WTC11 (cell line): ENCODE measurements at regions not wholly inside any gene's neighbourhood (a gene's known extent, or its start where the extent isn't known, plus 50 kb on each side); places are given as distances from the start of the nearest gene placed in this dataset.

Source experiments
- ATAC-seq: fragments of 200-7000 bp; cut with Tn5 transposase; 2 replicates; pipeline ENCODE4 v1.10.0; 2021; ENCODE audit warnings: mild to moderate bottlenecking, moderate library complexity
- CTCF ChIA-PET: fragments of 300-600 bp; sonication (Branson Sonifier 250); formaldehyde crosslinking; loops from one replicate; lab custom pipeline; 2021; ENCODE audit warnings: antibody characterized with exemption; lab: Charles Lee
- POLR2A ChIA-PET: fragments of 350-600 bp; sonication (Branson Sonifier 250); formaldehyde crosslinking; loops from one replicate; lab custom pipeline; 2021; ENCODE audit warnings: antibody characterized with exemption; lab: Charles Lee
- DNase-seq: peaks from one replicate; pipeline ENCODE4 v3.0.0; 2021; ENCODE audit warnings: low spot score
- H3K27ac Mint-ChIP-seq: 2 replicates; pipeline ENCODE4 v1.8.0; 2021; ENCODE audit warnings: mixed read lengths
- H3K27me3 Mint-ChIP-seq: 2 replicates; pipeline ENCODE4 v1.8.0; 2021; ENCODE audit warnings: low read depth, mild to moderate bottlenecking, moderate library complexity, mixed read lengths
- H3K36me3 Mint-ChIP-seq: 2 replicates; pipeline ENCODE4 v1.8.0; 2021; ENCODE audit warnings: mixed read lengths
- H3K4me1 Mint-ChIP-seq: 2 replicates; pipeline ENCODE4 v1.8.0; 2022; ENCODE audit warnings: mixed read lengths
- H3K4me3 Mint-ChIP-seq: 2 replicates; pipeline ENCODE4 v1.8.0; 2021; ENCODE audit warnings: mild to moderate bottlenecking, moderate library complexity, mixed read lengths
- H3K9me3 Mint-ChIP-seq: 2 replicates; pipeline ENCODE4 v1.8.0; 2021; ENCODE audit warnings: mixed read lengths
- ARID4B ChIP-seq: sonication (generic); formaldehyde crosslinking; IDR thresholded peaks from 2 replicates; pipeline ENCODE4 v1.8.0; 2023; ENCODE audit warnings: missing genetic modification reagents, mild to moderate bottlenecking, borderline replicate concordance
- ATF1 ChIP-seq: sonication (generic); formaldehyde crosslinking; IDR thresholded peaks from 2 replicates; pipeline ENCODE4 v1.8.1; 2023; ENCODE audit warnings: mild to moderate bottlenecking, moderate library complexity, missing genetic modification reagents
- CREB1 ChIP-seq: sonication (generic); formaldehyde crosslinking; IDR thresholded peaks from 2 replicates; pipeline ENCODE4 v1.8.0; 2023; ENCODE audit warnings: mild to moderate bottlenecking, missing genetic modification reagents
- CTCF ChIP-seq: fragments of 200-600 bp; IDR thresholded peaks from 2 replicates; pipeline ENCODE4 v1.8.0; 2022; ENCODE audit warnings: antibody characterized with exemption
- ETV6 ChIP-seq: sonication (generic); formaldehyde crosslinking; IDR thresholded peaks from 2 replicates; pipeline ENCODE4 v1.8.1; 2022; ENCODE audit warnings: mild to moderate bottlenecking, missing genetic modification reagents
- FOXK1 ChIP-seq: sonication (generic); formaldehyde crosslinking; IDR thresholded peaks from 2 replicates; pipeline ENCODE4 v1.8.0; 2022; ENCODE audit warnings: mild to moderate bottlenecking, moderate library complexity, missing genetic modification reagents
- GABPB1 ChIP-seq: sonication (generic); formaldehyde crosslinking; IDR thresholded peaks from 2 replicates; pipeline ENCODE4 v1.8.1; 2023; ENCODE audit warnings: mild to moderate bottlenecking, missing genetic modification reagents
- GRHL2 ChIP-seq: fragments of 250-450 bp; sonication (Bioruptor Pico); IDR thresholded peaks from 2 replicates; pipeline ENCODE4 v1.8.0; 2022; ENCODE audit warnings: mild to moderate bottlenecking, moderate library complexity; ENCODE audit not compliant: insufficient replicate concordance, severe bottlenecking
- GTF2I ChIP-seq: fragments of 250-450 bp; sonication (Bioruptor Pico); conservative IDR thresholded peaks from 2 replicates; pipeline ENCODE4 v1.4.0; 2021; ENCODE audit warnings: mild to moderate bottlenecking
- JAZF1 ChIP-seq: fragments of 250-450 bp; sonication (Bioruptor Pico); IDR thresholded peaks from 2 replicates; pipeline ENCODE4 v1.9.0; 2021; ENCODE audit warnings: moderate library complexity, mild to moderate bottlenecking, inconsistent platforms
- JUN ChIP-seq: sonication (generic); formaldehyde crosslinking; IDR thresholded peaks from 2 replicates; pipeline ENCODE4 v1.8.0; 2023; ENCODE audit warnings: mild to moderate bottlenecking, missing genetic modification reagents
- MAX ChIP-seq: sonication (generic); formaldehyde crosslinking; IDR thresholded peaks from 2 replicates; pipeline ENCODE4 v1.8.0; 2022; ENCODE audit warnings: mild to moderate bottlenecking, missing genetic modification reagents
- NFATC4 ChIP-seq: fragments of 250-450 bp; sonication (Bioruptor Pico); IDR thresholded peaks from 2 replicates; pipeline ENCODE4 v1.9.0; 2021; ENCODE audit warnings: mild to moderate bottlenecking
- NFE2L1 ChIP-seq: sonication (generic); formaldehyde crosslinking; IDR thresholded peaks from 2 replicates; pipeline ENCODE4 v1.8.1; 2023; ENCODE audit warnings: missing genetic modification reagents
- NR1H2 ChIP-seq: sonication (generic); formaldehyde crosslinking; IDR thresholded peaks from 2 replicates; pipeline ENCODE4 v1.9.0; 2021; ENCODE audit warnings: mild to moderate bottlenecking, moderate library complexity, missing genetic modification reagents
- NR2C2 ChIP-seq: sonication (generic); formaldehyde crosslinking; IDR thresholded peaks from 2 replicates; pipeline ENCODE4 v1.8.0; 2022; ENCODE audit warnings: mild to moderate bottlenecking, missing genetic modification reagents
- PRRX2 ChIP-seq: fragments of 250-450 bp; sonication (Bioruptor Pico); IDR thresholded peaks from 2 replicates; pipeline ENCODE4 v1.8.0; 2021; ENCODE audit warnings: mild to moderate bottlenecking
- RELA ChIP-seq: sonication (generic); formaldehyde crosslinking; IDR thresholded peaks from 2 replicates; pipeline ENCODE4 v1.8.1; 2022; ENCODE audit warnings: missing genetic modification reagents, mild to moderate bottlenecking, borderline replicate concordance
- SP1 ChIP-seq: sonication (generic); formaldehyde crosslinking; conservative IDR thresholded peaks from 2 replicates; pipeline ENCODE4 v1.8.1; 2022; ENCODE audit warnings: missing genetic modification reagents
- TCF7 ChIP-seq: sonication (generic); formaldehyde crosslinking; IDR thresholded peaks from 2 replicates; pipeline ENCODE4 v1.8.0; 2022; ENCODE audit warnings: mild to moderate bottlenecking, low read depth, missing genetic modification reagents, moderate library complexity
- ZBTB43 ChIP-seq: sonication (generic); formaldehyde crosslinking; IDR thresholded peaks from 2 replicates; pipeline ENCODE4 v1.8.1; 2023; ENCODE audit warnings: mild to moderate bottlenecking, missing genetic modification reagents
- ZNF219 ChIP-seq: sonication (generic); formaldehyde crosslinking; IDR thresholded peaks from 2 replicates; pipeline ENCODE4 v1.8.0; 2023; ENCODE audit warnings: missing genetic modification reagents, mild to moderate bottlenecking, borderline replicate concordance
- ZNF232 ChIP-seq: sonication (generic); formaldehyde crosslinking; IDR thresholded peaks from 2 replicates; pipeline ENCODE4 v1.8.0; 2022; ENCODE audit warnings: mild to moderate bottlenecking, missing genetic modification reagents
- TF ChIP-seq, protein P1 (sequence below): sonication (generic); formaldehyde crosslinking; IDR thresholded peaks from 2 replicates; pipeline ENCODE4 v1.8.0; 2023; ENCODE audit warnings: missing genetic modification reagents
- TF ChIP-seq, protein P2 (sequence below): sonication (generic); formaldehyde crosslinking; IDR thresholded peaks from 2 replicates; pipeline ENCODE4 v1.8.0; 2023; ENCODE audit warnings: mild to moderate bottlenecking, missing genetic modification reagents
- TF ChIP-seq, protein P3 (sequence below): fragments of 250-450 bp; sonication (Bioruptor Pico); IDR thresholded peaks from 2 replicates; pipeline ENCODE4 v2.1.2; 2022; ENCODE audit warnings: mild to moderate bottlenecking, moderate library complexity

- no peak for TF ChIP-seq CTCF
- no peak for TF ChIP-seq NR1H2 (CRISPR knock-in tag)
- no peak for TF ChIP-seq GABPB1 (CRISPR knock-in tag)
- TF ChIP-seq NR2C2 (CRISPR knock-in tag), result no peak
- no peak for TF ChIP-seq SP1 (CRISPR knock-in tag)
- no peak for TF ChIP-seq GTF2I
- TF ChIP-seq ZNF219, result no peak
- TF ChIP-seq, protein P1, sequence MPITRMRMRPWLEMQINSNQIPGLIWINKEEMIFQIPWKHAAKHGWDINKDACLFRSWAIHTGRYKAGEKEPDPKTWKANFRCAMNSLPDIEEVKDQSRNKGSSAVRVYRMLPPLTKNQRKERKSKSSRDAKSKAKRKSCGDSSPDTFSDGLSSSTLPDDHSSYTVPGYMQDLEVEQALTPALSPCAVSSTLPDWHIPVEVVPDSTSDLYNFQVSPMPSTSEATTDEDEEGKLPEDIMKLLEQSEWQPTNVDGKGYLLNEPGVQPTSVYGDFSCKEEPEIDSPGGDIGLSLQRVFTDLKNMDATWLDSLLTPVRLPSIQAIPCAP (CRISPR knock-in tag), result no peak
- TF ChIP-seq, protein P2, sequence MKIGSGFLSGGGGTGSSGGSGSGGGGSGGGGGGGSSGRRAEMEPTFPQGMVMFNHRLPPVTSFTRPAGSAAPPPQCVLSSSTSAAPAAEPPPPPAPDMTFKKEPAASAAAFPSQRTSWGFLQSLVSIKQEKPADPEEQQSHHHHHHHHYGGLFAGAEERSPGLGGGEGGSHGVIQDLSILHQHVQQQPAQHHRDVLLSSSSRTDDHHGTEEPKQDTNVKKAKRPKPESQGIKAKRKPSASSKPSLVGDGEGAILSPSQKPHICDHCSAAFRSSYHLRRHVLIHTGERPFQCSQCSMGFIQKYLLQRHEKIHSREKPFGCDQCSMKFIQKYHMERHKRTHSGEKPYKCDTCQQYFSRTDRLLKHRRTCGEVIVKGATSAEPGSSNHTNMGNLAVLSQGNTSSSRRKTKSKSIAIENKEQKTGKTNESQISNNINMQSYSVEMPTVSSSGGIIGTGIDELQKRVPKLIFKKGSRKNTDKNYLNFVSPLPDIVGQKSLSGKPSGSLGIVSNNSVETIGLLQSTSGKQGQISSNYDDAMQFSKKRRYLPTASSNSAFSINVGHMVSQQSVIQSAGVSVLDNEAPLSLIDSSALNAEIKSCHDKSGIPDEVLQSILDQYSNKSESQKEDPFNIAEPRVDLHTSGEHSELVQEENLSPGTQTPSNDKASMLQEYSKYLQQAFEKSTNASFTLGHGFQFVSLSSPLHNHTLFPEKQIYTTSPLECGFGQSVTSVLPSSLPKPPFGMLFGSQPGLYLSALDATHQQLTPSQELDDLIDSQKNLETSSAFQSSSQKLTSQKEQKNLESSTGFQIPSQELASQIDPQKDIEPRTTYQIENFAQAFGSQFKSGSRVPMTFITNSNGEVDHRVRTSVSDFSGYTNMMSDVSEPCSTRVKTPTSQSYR (CRISPR knock-in tag), result no peak
- TF ChIP-seq FOXK1, result no peak
These were observed 131.6 kb downstream of the SKIDA1 start (continued) for GRCh38 chr10:21393931-21394330.

- CTCF ChIA-PET, result no interaction called here
- peak; percentile 12; the same call in 1 of the 2 replicates for ATAC-seq
- Mint-ChIP-seq H3K4me3 (no peak overlapping the region), H3K9me3 (peaks cover 7% of the 10 kb centered on the region; the same call in 1 of the 2 replicates), H3K27ac (peak overlapping the region; percentile 94), H3K4me1 (peaks cover 55% of the 10 kb centered on the region), H3K36me3 (no peaks in the 10 kb centered on the region; the same call in 1 of the 2 replicates), H3K27me3 (no peaks in the 10 kb centered on the region)
- POLR2A ChIA-PET, result no interaction called here
- DNase-seq, result no peak
- TF ChIP-seq NR2C2 (CRISPR knock-in tag), result no peak
- no peak for TF ChIP-seq MAX
- TF ChIP-seq, protein P3, sequence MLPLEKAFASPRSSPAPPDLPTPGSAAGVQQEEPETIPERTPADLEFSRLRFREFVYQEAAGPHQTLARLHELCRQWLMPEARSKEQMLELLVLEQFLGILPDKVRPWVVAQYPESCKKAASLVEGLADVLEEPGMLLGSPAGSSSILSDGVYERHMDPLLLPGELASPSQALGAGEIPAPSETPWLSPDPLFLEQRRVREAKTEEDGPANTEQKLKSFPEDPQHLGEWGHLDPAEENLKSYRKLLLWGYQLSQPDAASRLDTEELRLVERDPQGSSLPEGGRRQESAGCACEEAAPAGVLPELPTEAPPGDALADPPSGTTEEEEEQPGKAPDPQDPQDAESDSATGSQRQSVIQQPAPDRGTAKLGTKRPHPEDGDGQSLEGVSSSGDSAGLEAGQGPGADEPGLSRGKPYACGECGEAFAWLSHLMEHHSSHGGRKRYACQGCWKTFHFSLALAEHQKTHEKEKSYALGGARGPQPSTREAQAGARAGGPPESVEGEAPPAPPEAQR (CRISPR knock-in tag), result no peak
- TF ChIP-seq NFE2L1, result no peak
- TF ChIP-seq RELA (CRISPR knock-in tag), result no peak
- no peak for TF ChIP-seq JUN (CRISPR knock-in tag)
- TF ChIP-seq GTF2I, result no peak
- no peak for TF ChIP-seq ETV6 (CRISPR knock-in tag)
- no peak for TF ChIP-seq NFATC4 (CRISPR knock-in tag)
- TF ChIP-seq ARID4B (CRISPR knock-in tag), result no peak
- no peak for TF ChIP-seq PRRX2 (CRISPR knock-in tag)
- TF ChIP-seq ZBTB43 (CRISPR knock-in tag), result no peak
- no peak for TF ChIP-seq TCF7
- no peak for TF ChIP-seq ZNF232 (CRISPR knock-in tag)
- TF ChIP-seq ATF1 (CRISPR knock-in tag), result no peak
- no peak for TF ChIP-seq CREB1 (CRISPR knock-in tag)
- no peak for TF ChIP-seq JAZF1 (CRISPR knock-in tag)
- no peak for TF ChIP-seq GRHL2
- TF ChIP-seq FOXK1, result no peak
These were observed 136.9 kb downstream of the SKIDA1 start for GRCh38 chr10:21388589-21388988.
